Gastrocnemius medialis (tissue), 4 donors: ENCODE measurements at regions not wholly inside any gene's neighbourhood (a gene's known extent, or its start where the extent isn't known, plus 50 kb on each side); places are given as distances from the start of the nearest gene placed in this dataset.

Experiments
- ATAC-seq, 2 donors: fragments of 150-250 bp; one replicate each; pipeline ENCODE4 v1.9.1; 2016
- DNase-seq, 2 donors: peaks; one replicate each; pipeline ENCODE4 v3.0.0-alpha.2; 2019
- H3K27ac ChIP-seq, 4 donors: fragments of 200-600 bp; sonication (generic); 1 replicate in 1 of 4; 2 replicates in 3 of 4; pipeline ENCODE4 v1.5.1; 2016 to 2018; ENCODE audit warnings: mild to moderate bottlenecking in 2 of 4, moderate library complexity in 1 of 4
- H3K27me3 ChIP-seq, 3 donors: fragments of 200-600 bp; sonication (generic) in 2 of 3; 1 replicate in 1 of 3; 2 replicates in 2 of 3; pipeline versions ENCODE4 v1.5.1 to v1.6.0; 2016 to 2019; ENCODE audit warnings: mild to moderate bottlenecking in 1 of 3, moderate library complexity in 1 of 3
- H3K36me3 ChIP-seq, 2 donors: fragments of 200-600 bp; sonication (generic) in 1 of 2; one replicate each; pipeline ENCODE4 v1.5.1; 2017 to 2018
- H3K4me1 ChIP-seq, 2 donors: fragments of 200-600 bp; sonication (generic) in 1 of 2; one replicate each; pipeline ENCODE4 v1.5.1; 2016 to 2017; ENCODE audit warnings: mild to moderate bottlenecking in 2 of 2
- H3K4me3 ChIP-seq, 4 donors: fragments of 200-600 bp; sonication (generic) in 3 of 4; 1 replicate in 1 of 4; 2 replicates in 3 of 4; pipeline ENCODE4 v1.5.1; 2016 to 2019; ENCODE audit warnings: mild to moderate bottlenecking in 2 of 4
- H3K9me3 ChIP-seq, 3 donors: fragments of 200-600 bp; sonication (generic) in 2 of 3; 1 replicate in 1 of 3; 2 replicates in 2 of 3; pipeline ENCODE4 v1.5.1; 2016 to 2019
- CTCF ChIP-seq, 5 experiments: fragments of 450-650 bp in 3 of 5; fragments of 200-600 bp in 2 of 5; sonication (generic) in 2 of 5; IDR thresholded peaks in 4 of 5; conservative IDR thresholded peaks in 1 of 5; 1 replicate in 4 of 5; 2 replicates in 1 of 5; pipeline ENCODE4 v1.5.1; 2016 to 2019; ENCODE audit warnings: antibody characterized with exemption in 5 of 5, mild to moderate bottlenecking in 3 of 5, moderate library complexity in 3 of 5
- POLR2A ChIP-seq, 2 donors: fragments of 450-650 bp; IDR thresholded peaks; one replicate each; pipeline ENCODE4 v1.6.1; 2017; ENCODE audit warnings: antibody characterized with exemption in 2 of 2, mild to moderate bottlenecking in 2 of 2, moderate library complexity in 2 of 2
- in situ Hi-C, 4 donors: fragments of 200-750 bp; cut with MboI; loops; one replicate each; pipeline versions ENCODE4 v1.15.0 to v1.8.0; 2017; ENCODE audit warnings: low sequenced_read_pairs in 4 of 4
- intact Hi-C: fragments of 100-400 bp; cut with DNase I; formaldehyde crosslinking; loops from one replicate; pipeline ENCODE4 v1.15.1; 2023; ENCODE audit warnings: low total_unique reads

GRCh38 chr9:16153221-16153620 is 600.4 kb downstream of the CCDC171 start:
- intact Hi-C loops (no loop called here), in situ Hi-C loops (no loop called here)
- H3K4me3 ChIP-seq = no peak overlapping the region
- no peak overlapping the region for H3K27ac ChIP-seq
- TF ChIP-seq CTCF (IDR thresholded peaks at IDR 0.05 in 4 of 5, conservative IDR thresholded peaks at IDR 0.05 in 1 of 5) (no peak), POLR2A (IDR thresholded peaks at IDR 0.05) (no peak)
- H3K9me3 ChIP-seq = no peaks in the 10 kb centered on the region
- no peak for DNase-seq
- H3K27me3 ChIP-seq = no peaks in the 10 kb centered on the region
- no peak for ATAC-seq
- H3K36me3 ChIP-seq = no peaks in the 10 kb centered on the region
- H3K4me1 ChIP-seq = no peaks in the 10 kb centered on the region

- in situ Hi-C loops = no loop called here
- H3K27ac ChIP-seq = no peak overlapping the region
- no peaks in the 10 kb centered on the region for H3K9me3 ChIP-seq
- no peak overlapping the region for H3K4me3 ChIP-seq
- H3K36me3 ChIP-seq = no peaks in the 10 kb centered on the region
- no peaks in the 10 kb centered on the region for H3K4me1 ChIP-seq
- intact Hi-C loops = no loop called here
- no peaks in the 10 kb centered on the region for H3K27me3 ChIP-seq
- TF ChIP-seq CTCF (IDR thresholded peaks at IDR 0.05 in 4 of 5, conservative IDR thresholded peaks at IDR 0.05 in 1 of 5) = no peak
- no peak for TF ChIP-seq POLR2A (IDR thresholded peaks at IDR 0.05)
- ATAC-seq = no peak
- no peak for DNase-seq
Observed at GRCh38 chr9:16153741-16154140, 600.9 kb downstream of the CCDC171 start.

GRCh38 chr9:16154521-16155078 is 601.8 kb downstream of the CCDC171 start:
- intact Hi-C loops = no loop called here
- ATAC-seq (no peak), DNase-seq (no peak)
- Histone ChIP-seq H3K9me3 (no peaks in the 10 kb centered on the region), H3K36me3 (no peaks in the 10 kb centered on the region), H3K4me3 (no peak overlapping the region), H3K27ac (no peak overlapping the region), H3K4me1 (no peaks in the 10 kb centered on the region), H3K27me3 (no peaks in the 10 kb centered on the region)
- in situ Hi-C loops = no loop called here
- no peak for TF ChIP-seq CTCF (IDR thresholded peaks at IDR 0.05 in 4 of 5, conservative IDR thresholded peaks at IDR 0.05 in 1 of 5)
- TF ChIP-seq POLR2A (IDR thresholded peaks at IDR 0.05) = no peak

GRCh38 chr9:16155878-16156277 is 603.0 kb downstream of the CCDC171 start:
- DNase-seq = no peak
- Histone ChIP-seq H3K4me3 (no peak overlapping the region), H3K9me3 (no peaks in the 10 kb centered on the region), H3K4me1 (no peaks in the 10 kb centered on the region), H3K36me3 (no peaks in the 10 kb centered on the region), H3K27me3 (no peaks in the 10 kb centered on the region), H3K27ac (no peak overlapping the region)
- in situ Hi-C loops (no loop called here), intact Hi-C loops (no loop called here)
- TF ChIP-seq POLR2A (IDR thresholded peaks at IDR 0.05) = no peak
- no peak for ATAC-seq

- H3K9me3 ChIP-seq = no peaks in the 10 kb centered on the region
- H3K36me3 ChIP-seq = no peaks in the 10 kb centered on the region
- intact Hi-C loops (no loop called here), in situ Hi-C loops (no loop called here)
- H3K4me1 ChIP-seq = no peaks in the 10 kb centered on the region
- H3K27ac ChIP-seq = no peak overlapping the region
- no peak for DNase-seq
- TF ChIP-seq POLR2A (IDR thresholded peaks at IDR 0.05) (no peak), CTCF (IDR thresholded peaks at IDR 0.05 in 4 of 5, conservative IDR thresholded peaks at IDR 0.05 in 1 of 5) (no peak)
- H3K27me3 ChIP-seq = no peaks in the 10 kb centered on the region
- H3K4me3 ChIP-seq = no peak overlapping the region
- ATAC-seq = no peak
Observed at GRCh38 chr9:16157216-16157615, 604.4 kb downstream of the CCDC171 start.
